Kidney (tissue), 13 donors: ENCODE measurements at regions not wholly inside any gene's neighbourhood (a gene's known extent, or its start where the extent isn't known, plus 50 kb on each side); places are given as distances from the start of the nearest gene placed in this dataset.

Experiments
- DNase-seq, 5 donors: peaks; one replicate each; pipeline ENCODE4 v3.0.0-alpha.2; 2013 to 2020
- FAIRE-seq: peaks from 2 replicates; lab custom pipeline; 2012; peaks lifted over from hg19 to GRCh38; lab: Jason Lieb, UNC
- H3K27ac ChIP-seq, 2 donors: one replicate each; pipeline ENCODE4 v1.7.0; 2013; ENCODE audit warnings: low read depth in 2 of 2, low read length in 2 of 2, inconsistent platforms in 1 of 2
- H3K27me3 ChIP-seq: one replicate; pipeline ENCODE4 v1.7.1; 2013; ENCODE audit warnings: low read length, inconsistent platforms; ENCODE audit not compliant: control insufficient read depth, insufficient read depth
- H3K36me3 ChIP-seq, 3 donors: one replicate each; pipeline versions ENCODE4 v1.7.0 to v1.7.1; 2013; ENCODE audit warnings: low read length in 3 of 3, control low read depth in 1 of 3, inconsistent platforms in 1 of 3; ENCODE audit not compliant: insufficient read depth in 3 of 3, control insufficient read depth in 2 of 3
- H3K4me1 ChIP-seq, 3 donors: one replicate each; pipeline versions ENCODE4 v1.7.0 to v1.7.1; 2013; ENCODE audit warnings: low read length in 3 of 3, inconsistent platforms in 1 of 3, low read depth in 1 of 3; ENCODE audit not compliant: control insufficient read depth in 2 of 3, insufficient read depth in 2 of 3
- H3K4me3 ChIP-seq, 3 donors: one replicate each; pipeline versions ENCODE4 v1.7.0 to v1.8.1; 2013; ENCODE audit warnings: low read length in 3 of 3, control low read depth in 1 of 3, inconsistent platforms in 1 of 3
- H3K9ac ChIP-seq, 3 donors: one replicate each; pipeline versions ENCODE4 v1.7.0 to v1.7.1; 2013; ENCODE audit warnings: low read length in 3 of 3, control low read depth in 1 of 3, inconsistent platforms in 1 of 3
- H3K9me3 ChIP-seq, 3 donors: one replicate each; pipeline versions ENCODE4 v1.7.0 to v1.7.1; 2013; ENCODE audit warnings: low read length in 3 of 3, control low read depth in 1 of 3, inconsistent platforms in 1 of 3; ENCODE audit not compliant: control insufficient read depth in 2 of 3, insufficient read depth in 1 of 3
- CTCF ChIP-seq: IDR thresholded peaks from 3 replicates; pipeline ENCODE4 v1.5.1; 2012; ENCODE audit warnings: mild to moderate bottlenecking, moderate library complexity, borderline replicate concordance; ENCODE audit not compliant: insufficient read depth; ENCODE audit errors: extremely low read depth
- intact Hi-C: fragments of 100-400 bp; cut with DNase I; formaldehyde crosslinking; loops from one replicate; pipeline ENCODE4 v1.11.1; 2022
- donor health status: control.
- donor health status: control.
- donor health status: control.
- donor health status: control.
- donor health status: control.
- donor health status: DM: yes; HTN: yes; CAD: no.
- donor health status: Normal renal cell carcinoma (clear cell type).

DNA sequence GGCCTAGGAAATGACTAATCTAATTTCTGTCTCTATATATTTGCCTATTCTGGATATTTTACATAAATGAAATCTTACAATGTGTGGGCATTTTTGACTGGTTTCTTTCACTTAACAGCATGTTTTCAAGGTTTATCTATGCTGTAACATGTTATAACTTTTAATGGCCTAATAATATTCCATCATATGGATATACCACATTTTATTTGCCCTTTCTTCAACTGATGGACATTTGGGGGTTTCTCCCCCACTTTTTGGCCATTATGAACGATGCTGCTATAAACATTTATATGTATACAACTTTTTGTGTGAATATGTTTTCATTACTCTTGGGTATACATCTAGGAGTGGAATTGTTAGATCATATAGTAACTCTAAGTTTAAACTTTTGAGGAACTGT lies 357.3 kb upstream of the ADAMTS9 start:
- FAIRE-seq (no peak), DNase-seq (no peak)
- Histone ChIP-seq H3K9me3 (peaks cover 0 to 4% (median 0%) of the 10 kb centered on the region in 3 donors), H3K27ac (no peak overlapping the region), H3K4me1 (no peaks in the 10 kb centered on the region), H3K27me3 (no peaks in the 10 kb centered on the region), H3K9ac (no peak overlapping the region), H3K4me3 (no peak overlapping the region), H3K36me3 (no peaks in the 10 kb centered on the region)
- no peak for TF ChIP-seq CTCF
- intact Hi-C loops = no loop called here

- no peak for TF ChIP-seq CTCF
These were observed 356.6 kb upstream of the ADAMTS9 start for GRCh38 chr3:65044401-65044800.

DNA sequence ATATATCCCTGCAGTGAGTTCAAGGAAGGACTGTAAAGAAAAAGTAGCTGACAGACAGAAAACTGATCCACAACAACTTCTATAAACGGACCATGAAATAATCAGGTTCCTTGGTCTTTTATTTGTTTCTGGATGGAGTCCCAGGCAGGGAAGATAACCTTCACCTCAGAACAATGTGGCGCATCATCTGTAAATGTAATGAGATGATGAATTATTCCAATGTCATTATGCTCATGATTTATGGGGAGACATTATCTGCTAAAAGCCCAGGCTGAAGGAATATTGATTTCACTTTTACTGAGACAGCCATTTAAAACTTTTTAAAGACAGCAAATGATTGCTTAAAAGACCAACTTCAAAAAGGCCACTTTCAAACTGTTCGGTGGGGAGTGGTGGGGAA lies 354.9 kb upstream of the ADAMTS9 start:
- FAIRE-seq (no peak), DNase-seq (no peak)
- Histone ChIP-seq H3K4me3 (no peak overlapping the region), H3K27ac (no peak overlapping the region), H3K27me3 (no peaks in the 10 kb centered on the region), H3K9me3 (peaks cover 0 to 4% (median 0%) of the 10 kb centered on the region in 3 donors), H3K36me3 (no peaks in the 10 kb centered on the region), H3K9ac (no peak overlapping the region), H3K4me1 (no peaks in the 10 kb centered on the region)
- no peak for TF ChIP-seq CTCF
- intact Hi-C loops = no loop called here

More at GRCh38 chr3:65044401-65044800, 356.6 kb upstream of the ADAMTS9 start:
- H3K9me3 ChIP-seq = peaks cover 0 to 4% (median 0%) of the 10 kb centered on the region in 3 donors
- H3K27me3 ChIP-seq = no peaks in the 10 kb centered on the region
- H3K36me3 ChIP-seq = no peaks in the 10 kb centered on the region
- H3K4me3 ChIP-seq = no peak overlapping the region
- no peak overlapping the region for H3K9ac ChIP-seq
- no peaks in the 10 kb centered on the region for H3K4me1 ChIP-seq
- DNase-seq = peak in 1 of 5 donors; percentile 9
- no peak overlapping the region for H3K27ac ChIP-seq
- FAIRE-seq = no peak
- intact Hi-C loops = no loop called here

GRCh38 chr3:65039754-65040210 lies 352.0 kb upstream of the ADAMTS9 start:
- Histone ChIP-seq H3K27ac (no peak overlapping the region), H3K27me3 (no peaks in the 10 kb centered on the region), H3K9ac (no peak overlapping the region), H3K4me1 (no peaks in the 10 kb centered on the region), H3K36me3 (no peaks in the 10 kb centered on the region), H3K9me3 (no peaks in the 10 kb centered on the region), H3K4me3 (no peak overlapping the region)
- intact Hi-C loops = no loop called here
- no peak for DNase-seq
- FAIRE-seq = no peak
- TF ChIP-seq CTCF = no peak
